ENCODE measurements at regions not wholly inside any gene's neighbourhood (a gene's known extent, or its start where the extent isn't known, plus 50 kb on each side); places are given as distances from the start of the nearest gene placed in this dataset.

- Mint-ChIP-seq H3K4me1 (ENCODE audit: low read depth, unreplicated experiment) (peaks cover 15% of the 10 kb centered on the region), H3K36me3 (ENCODE audit: low read depth, unreplicated experiment) (no peaks in the 10 kb centered on the region), H3K27ac (ENCODE audit: unreplicated experiment) (no peak overlapping the region), H3K4me3 (ENCODE audit: unreplicated experiment) (no peak overlapping the region), H3K27me3 (ENCODE audit: low read depth, unreplicated experiment) (no peaks in the 10 kb centered on the region), H3K9me3 (ENCODE audit: unreplicated experiment) (no peaks in the 10 kb centered on the region)
- no peaks in the 10 kb centered on the region for H3K36me3 ChIP-seq (ENCODE audit: insufficient read depth, low read length)
- H3K4me1 ChIP-seq (ENCODE audit: insufficient read depth, low read length): no peaks in the 10 kb centered on the region
- TF ChIP-seq EZH2 (IDR thresholded peaks at IDR 0.05; ENCODE audit: insufficient read depth, low read length) (no peak), CTCF (IDR thresholded peaks at IDR 0.05; ENCODE audit: insufficient read depth, low read depth, low read length) (no peak)
- no peaks in the 10 kb centered on the region for H3K27me3 ChIP-seq (ENCODE audit: insufficient read depth, low read length)
- FAIRE-seq (no peak), DNase-seq (ENCODE audit: low read depth) (no peak)
- no peak overlapping the region for H3K4me2 ChIP-seq (ENCODE audit: low read length)
- H3K79me2 ChIP-seq (ENCODE audit: insufficient read depth, low read length): no peaks in the 10 kb centered on the region
- no peak overlapping the region for H3K27ac ChIP-seq (ENCODE audit: low read depth, low read length)
- no peak overlapping the region for H3K9ac ChIP-seq (ENCODE audit: low read length)
- H2AFZ ChIP-seq (ENCODE audit: low read depth, low read length): no peak overlapping the region
- H4K20me1 ChIP-seq (ENCODE audit: insufficient read depth, low read length): no peaks in the 10 kb centered on the region
- H3K4me3 ChIP-seq (ENCODE audit: insufficient read depth, low read depth, low read length): no peak overlapping the region
- no peaks in the 10 kb centered on the region for H3K9me3 ChIP-seq (ENCODE audit: insufficient read depth, low read depth, low read length)
Measured at GRCh38 chr3:117751651-117752050, 1042.1 kb downstream of the TUSC7 start.

GRCh38 chr3:117752984-117753717 lies 1043.6 kb downstream of the TUSC7 start:
- Histone ChIP-seq H3K4me1 (ENCODE audit: insufficient read depth, low read length) (no peaks in the 10 kb centered on the region), H3K27ac (ENCODE audit: low read depth, low read length) (no peak overlapping the region), H3K4me2 (ENCODE audit: low read length) (no peak overlapping the region), H4K20me1 (ENCODE audit: insufficient read depth, low read length) (no peaks in the 10 kb centered on the region), H3K36me3 (ENCODE audit: insufficient read depth, low read length) (no peaks in the 10 kb centered on the region), H3K9me3 (ENCODE audit: insufficient read depth, low read depth, low read length) (no peaks in the 10 kb centered on the region), H3K79me2 (ENCODE audit: insufficient read depth, low read length) (no peaks in the 10 kb centered on the region), H3K9ac (ENCODE audit: low read length) (no peak overlapping the region), H3K4me3 (ENCODE audit: insufficient read depth, low read depth, low read length) (no peak overlapping the region), H3K27me3 (ENCODE audit: insufficient read depth, low read length) (no peaks in the 10 kb centered on the region), H2AFZ (ENCODE audit: low read depth, low read length) (no peak overlapping the region)
- TF ChIP-seq CTCF (IDR thresholded peaks at IDR 0.05; ENCODE audit: insufficient read depth, low read depth, low read length) (no peak), EZH2 (IDR thresholded peaks at IDR 0.05; ENCODE audit: insufficient read depth, low read length) (no peak)
- Mint-ChIP-seq H3K4me3 (ENCODE audit: unreplicated experiment) (no peak overlapping the region), H3K36me3 (ENCODE audit: low read depth, unreplicated experiment) (no peaks in the 10 kb centered on the region), H3K4me1 (ENCODE audit: low read depth, unreplicated experiment) (peaks cover 16% of the 10 kb centered on the region), H3K9me3 (ENCODE audit: unreplicated experiment) (no peaks in the 10 kb centered on the region), H3K27me3 (ENCODE audit: low read depth, unreplicated experiment) (no peaks in the 10 kb centered on the region), H3K27ac (ENCODE audit: unreplicated experiment) (peak overlapping the region; percentile 16)
- DNase-seq (ENCODE audit: low read depth) (peak; percentile 76), FAIRE-seq (no peak)

- H3K9me3 Mint-ChIP-seq (ENCODE audit: unreplicated experiment): no peaks in the 10 kb centered on the region
- no peak for FAIRE-seq
Measured at GRCh38 chr3:117754058-117754457, 1044.5 kb downstream of the TUSC7 start.

More at GRCh38 chr3:117754058-117754457, 1044.5 kb downstream of the TUSC7 start:
- no peaks in the 10 kb centered on the region for H3K36me3 Mint-ChIP-seq (ENCODE audit: low read depth, unreplicated experiment)
- TF ChIP-seq CTCF (IDR thresholded peaks at IDR 0.05; ENCODE audit: insufficient read depth, low read depth, low read length) (no peak), EZH2 (IDR thresholded peaks at IDR 0.05; ENCODE audit: insufficient read depth, low read length) (no peak)
- H3K4me3 Mint-ChIP-seq (ENCODE audit: unreplicated experiment): no peak overlapping the region
- H3K27me3 Mint-ChIP-seq (ENCODE audit: low read depth, unreplicated experiment): no peaks in the 10 kb centered on the region
- Histone ChIP-seq H3K9ac (ENCODE audit: low read length) (no peak overlapping the region), H3K27me3 (ENCODE audit: insufficient read depth, low read length) (no peaks in the 10 kb centered on the region), H3K4me3 (ENCODE audit: insufficient read depth, low read depth, low read length) (no peak overlapping the region), H3K79me2 (ENCODE audit: insufficient read depth, low read length) (no peaks in the 10 kb centered on the region), H2AFZ (ENCODE audit: low read depth, low read length) (no peak overlapping the region), H3K36me3 (ENCODE audit: insufficient read depth, low read length) (no peaks in the 10 kb centered on the region), H3K4me1 (ENCODE audit: insufficient read depth, low read length) (no peaks in the 10 kb centered on the region), H3K27ac (ENCODE audit: low read depth, low read length) (no peak overlapping the region), H4K20me1 (ENCODE audit: insufficient read depth, low read length) (no peaks in the 10 kb centered on the region), H3K4me2 (ENCODE audit: low read length) (no peak overlapping the region), H3K9me3 (ENCODE audit: insufficient read depth, low read depth, low read length) (no peaks in the 10 kb centered on the region)
- DNase-seq (ENCODE audit: low read depth): no peak
- H3K27ac Mint-ChIP-seq (ENCODE audit: unreplicated experiment): no peak overlapping the region
- peaks cover 16% of the 10 kb centered on the region for H3K4me1 Mint-ChIP-seq (ENCODE audit: low read depth, unreplicated experiment)

Measured in astrocyte (in vitro differentiated cells and primary cell).